ENCODE measurements at regions not wholly inside any gene's neighbourhood (a gene's known extent, or its start where the extent isn't known, plus 50 kb on each side); places are given as distances from the start of the nearest gene placed in this dataset.

GRCh38 chr20:11451793-11452291, 465.9 kb upstream of the BTBD3 start:
- H3K9ac ChIP-seq (ENCODE audit: low read length): no peak overlapping the region
- H3K27me3 ChIP-seq (ENCODE audit: insufficient read depth, low read depth, low read length): no peaks in the 10 kb centered on the region
- H3K36me3 ChIP-seq (ENCODE audit: insufficient read depth, low read length): no peaks in the 10 kb centered on the region
- H3K79me2 ChIP-seq (replicated peaks; ENCODE audit: insufficient read depth, low read length): no peaks in the 10 kb centered on the region
- TF ChIP-seq TAF1 (IDR thresholded peaks at IDR 0.05; ENCODE audit: low read depth) (no peak), MXI1 (conservative IDR thresholded peaks at IDR 0.05; ENCODE audit: poor library complexity, severe bottlenecking) (no peak)
- no peaks in the 10 kb centered on the region for H4K20me1 ChIP-seq (ENCODE audit: insufficient read depth)
- H3F3A ChIP-seq (ENCODE audit: insufficient read depth, low read length, poor library complexity, severe bottlenecking): no peaks in the 10 kb centered on the region
- H3K4me3 ChIP-seq (ENCODE audit: low read length): no peak overlapping the region
- no peak overlapping the region for H2AFZ ChIP-seq (ENCODE audit: low read depth, low read length)
- H3K9me2 ChIP-seq (ENCODE audit: insufficient read depth, low read length): no peaks in the 10 kb centered on the region
- H3K4me2 ChIP-seq (ENCODE audit: low read length): no peak overlapping the region
- H3K27ac ChIP-seq (ENCODE audit: low read length): no peak overlapping the region
- no peaks in the 10 kb centered on the region for H3K9me3 ChIP-seq (ENCODE audit: low read length)

GRCh38 chr20:11452326-11452725, 465.4 kb upstream of the BTBD3 start:
- Histone ChIP-seq H2AFZ (ENCODE audit: low read depth, low read length) (no peak overlapping the region), H3K4me2 (ENCODE audit: low read length) (no peak overlapping the region), H3K4me3 (ENCODE audit: low read length) (no peak overlapping the region), H3K9ac (ENCODE audit: low read length) (no peak overlapping the region), H3K27me3 (ENCODE audit: insufficient read depth, low read depth, low read length) (no peaks in the 10 kb centered on the region), H4K20me1 (ENCODE audit: insufficient read depth) (no peaks in the 10 kb centered on the region), H3K9me3 (ENCODE audit: low read length) (no peaks in the 10 kb centered on the region), H3K79me2 (replicated peaks; ENCODE audit: insufficient read depth, low read length) (no peaks in the 10 kb centered on the region), H3K36me3 (ENCODE audit: insufficient read depth, low read length) (no peaks in the 10 kb centered on the region), H3K27ac (ENCODE audit: low read length) (no peak overlapping the region), H3K9me2 (ENCODE audit: insufficient read depth, low read length) (no peaks in the 10 kb centered on the region), H3F3A (ENCODE audit: insufficient read depth, low read length, poor library complexity, severe bottlenecking) (no peaks in the 10 kb centered on the region)
- no peak for TF ChIP-seq SMC3 (conservative IDR thresholded peaks at IDR 0.05; ENCODE audit: poor library complexity)
- no peak for TF ChIP-seq POLR2AphosphoS5 (IDR thresholded peaks at IDR 0.05)
- no peak for TF ChIP-seq EP300 (conservative IDR thresholded peaks at IDR 0.05; ENCODE audit: poor library complexity, severe bottlenecking)
- no peak for TF ChIP-seq RAD21 (conservative IDR thresholded peaks at IDR 0.05)
- TF ChIP-seq CTCF (IDR thresholded peaks at IDR 0.05; ENCODE audit: poor library complexity, severe bottlenecking): no peak
- TF ChIP-seq TAF1 (IDR thresholded peaks at IDR 0.05; ENCODE audit: low read depth): no peak
- TF ChIP-seq MXI1 (conservative IDR thresholded peaks at IDR 0.05; ENCODE audit: poor library complexity, severe bottlenecking): no peak
- TF ChIP-seq EZH2 (IDR thresholded peaks at IDR 0.05; ENCODE audit: borderline replicate concordance, insufficient read depth, low read length, poor library complexity, severe bottlenecking): no peak
- TF ChIP-seq, protein P1, sequence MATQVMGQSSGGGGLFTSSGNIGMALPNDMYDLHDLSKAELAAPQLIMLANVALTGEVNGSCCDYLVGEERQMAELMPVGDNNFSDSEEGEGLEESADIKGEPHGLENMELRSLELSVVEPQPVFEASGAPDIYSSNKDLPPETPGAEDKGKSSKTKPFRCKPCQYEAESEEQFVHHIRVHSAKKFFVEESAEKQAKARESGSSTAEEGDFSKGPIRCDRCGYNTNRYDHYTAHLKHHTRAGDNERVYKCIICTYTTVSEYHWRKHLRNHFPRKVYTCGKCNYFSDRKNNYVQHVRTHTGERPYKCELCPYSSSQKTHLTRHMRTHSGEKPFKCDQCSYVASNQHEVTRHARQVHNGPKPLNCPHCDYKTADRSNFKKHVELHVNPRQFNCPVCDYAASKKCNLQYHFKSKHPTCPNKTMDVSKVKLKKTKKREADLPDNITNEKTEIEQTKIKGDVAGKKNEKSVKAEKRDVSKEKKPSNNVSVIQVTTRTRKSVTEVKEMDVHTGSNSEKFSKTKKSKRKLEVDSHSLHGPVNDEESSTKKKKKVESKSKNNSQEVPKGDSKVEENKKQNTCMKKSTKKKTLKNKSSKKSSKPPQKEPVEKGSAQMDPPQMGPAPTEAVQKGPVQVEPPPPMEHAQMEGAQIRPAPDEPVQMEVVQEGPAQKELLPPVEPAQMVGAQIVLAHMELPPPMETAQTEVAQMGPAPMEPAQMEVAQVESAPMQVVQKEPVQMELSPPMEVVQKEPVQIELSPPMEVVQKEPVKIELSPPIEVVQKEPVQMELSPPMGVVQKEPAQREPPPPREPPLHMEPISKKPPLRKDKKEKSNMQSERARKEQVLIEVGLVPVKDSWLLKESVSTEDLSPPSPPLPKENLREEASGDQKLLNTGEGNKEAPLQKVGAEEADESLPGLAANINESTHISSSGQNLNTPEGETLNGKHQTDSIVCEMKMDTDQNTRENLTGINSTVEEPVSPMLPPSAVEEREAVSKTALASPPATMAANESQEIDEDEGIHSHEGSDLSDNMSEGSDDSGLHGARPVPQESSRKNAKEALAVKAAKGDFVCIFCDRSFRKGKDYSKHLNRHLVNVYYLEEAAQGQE (IDR thresholded peaks at IDR 0.05; ENCODE audit: borderline replicate concordance): no peak

GRCh38 chr20:11453430-11453829, 464.3 kb upstream of the BTBD3 start:
- Histone ChIP-seq H3F3A (ENCODE audit: insufficient read depth, low read length, poor library complexity, severe bottlenecking) (no peaks in the 10 kb centered on the region), H3K79me2 (replicated peaks; ENCODE audit: insufficient read depth, low read length) (no peaks in the 10 kb centered on the region), H3K9me3 (ENCODE audit: low read length) (no peaks in the 10 kb centered on the region), H3K9ac (ENCODE audit: low read length) (no peak overlapping the region), H3K36me3 (ENCODE audit: insufficient read depth, low read length) (no peaks in the 10 kb centered on the region), H3K27ac (ENCODE audit: low read length) (no peak overlapping the region), H2AFZ (ENCODE audit: low read depth, low read length) (no peak overlapping the region), H3K4me3 (ENCODE audit: low read length) (no peak overlapping the region), H3K9me2 (ENCODE audit: insufficient read depth, low read length) (no peaks in the 10 kb centered on the region), H3K27me3 (ENCODE audit: insufficient read depth, low read depth, low read length) (no peaks in the 10 kb centered on the region), H4K20me1 (ENCODE audit: insufficient read depth) (no peaks in the 10 kb centered on the region), H3K4me2 (ENCODE audit: low read length) (no peak overlapping the region)
- no peak for TF ChIP-seq POLR2AphosphoS5 (IDR thresholded peaks at IDR 0.05)
- TF ChIP-seq CTCF (IDR thresholded peaks at IDR 0.05; ENCODE audit: poor library complexity, severe bottlenecking): no peak
- TF ChIP-seq, protein P1 (IDR thresholded peaks at IDR 0.05; ENCODE audit: borderline replicate concordance): no peak
- no peak for TF ChIP-seq SMC3 (conservative IDR thresholded peaks at IDR 0.05; ENCODE audit: poor library complexity)
- no peak for TF ChIP-seq RAD21 (conservative IDR thresholded peaks at IDR 0.05)
- TF ChIP-seq TAF1 (IDR thresholded peaks at IDR 0.05; ENCODE audit: low read depth): no peak
- no peak for TF ChIP-seq MXI1 (conservative IDR thresholded peaks at IDR 0.05; ENCODE audit: poor library complexity, severe bottlenecking)
- no peak for TF ChIP-seq EZH2 (IDR thresholded peaks at IDR 0.05; ENCODE audit: borderline replicate concordance, insufficient read depth, low read length, poor library complexity, severe bottlenecking)
- TF ChIP-seq EP300 (conservative IDR thresholded peaks at IDR 0.05; ENCODE audit: poor library complexity, severe bottlenecking): no peak

Measured in neural cell (in vitro differentiated cells).